Body of pancreas (tissue), 4 donors: ENCODE measurements at regions not wholly inside any gene's neighbourhood (a gene's known extent, or its start where the extent isn't known, plus 50 kb on each side); places are given as distances from the start of the nearest gene placed in this dataset.

Experiments
- POLR2A ChIP-seq, 3 donors: fragments of 450-650 bp; IDR thresholded peaks; one replicate each; pipeline ENCODE4 v1.6.1; 2016; ENCODE audit warnings: antibody characterized with exemption in 3 of 3, mild to moderate bottlenecking in 2 of 3
- TF ChIP-seq, protein P1 (sequence below), 7 experiments: fragments of 450-650 bp in 4 of 7; fragments of 200-600 bp in 3 of 7; sonication (generic) in 3 of 7; IDR thresholded peaks; one replicate each; pipeline ENCODE4 v1.5.1; 2016 to 2019; ENCODE audit warnings: antibody characterized with exemption in 7 of 7

DNA sequence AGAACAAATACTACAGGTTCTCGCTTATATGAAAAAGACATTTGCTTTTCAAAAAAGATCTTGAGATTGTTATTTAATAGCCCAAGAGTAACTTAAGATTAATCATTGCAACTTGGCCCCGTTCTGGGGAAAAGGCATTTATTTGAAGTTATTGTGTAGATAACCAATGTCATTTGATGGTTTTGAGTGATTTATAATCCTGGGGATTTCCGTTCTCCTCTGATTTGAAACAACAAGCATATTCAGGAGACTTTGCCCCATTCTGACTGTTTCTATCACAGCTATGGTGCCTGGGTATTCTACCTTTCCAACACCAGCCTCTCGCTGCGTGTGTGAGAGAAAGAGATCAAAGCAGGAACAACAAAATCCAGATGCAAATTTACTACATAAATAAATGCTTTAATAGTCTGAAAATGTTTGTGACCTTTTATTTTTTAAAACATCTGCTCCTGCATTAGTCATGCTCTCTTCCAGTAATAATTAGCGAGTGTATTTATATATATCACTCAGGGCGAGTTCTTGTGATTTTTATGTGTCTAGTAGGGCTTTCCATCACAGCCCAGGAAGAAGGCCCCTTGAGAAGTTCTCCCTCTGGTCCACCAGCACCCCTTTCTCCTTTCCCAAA lies 197.9 kb upstream of the FOXQ1 start:
- TF ChIP-seq, protein P1, sequence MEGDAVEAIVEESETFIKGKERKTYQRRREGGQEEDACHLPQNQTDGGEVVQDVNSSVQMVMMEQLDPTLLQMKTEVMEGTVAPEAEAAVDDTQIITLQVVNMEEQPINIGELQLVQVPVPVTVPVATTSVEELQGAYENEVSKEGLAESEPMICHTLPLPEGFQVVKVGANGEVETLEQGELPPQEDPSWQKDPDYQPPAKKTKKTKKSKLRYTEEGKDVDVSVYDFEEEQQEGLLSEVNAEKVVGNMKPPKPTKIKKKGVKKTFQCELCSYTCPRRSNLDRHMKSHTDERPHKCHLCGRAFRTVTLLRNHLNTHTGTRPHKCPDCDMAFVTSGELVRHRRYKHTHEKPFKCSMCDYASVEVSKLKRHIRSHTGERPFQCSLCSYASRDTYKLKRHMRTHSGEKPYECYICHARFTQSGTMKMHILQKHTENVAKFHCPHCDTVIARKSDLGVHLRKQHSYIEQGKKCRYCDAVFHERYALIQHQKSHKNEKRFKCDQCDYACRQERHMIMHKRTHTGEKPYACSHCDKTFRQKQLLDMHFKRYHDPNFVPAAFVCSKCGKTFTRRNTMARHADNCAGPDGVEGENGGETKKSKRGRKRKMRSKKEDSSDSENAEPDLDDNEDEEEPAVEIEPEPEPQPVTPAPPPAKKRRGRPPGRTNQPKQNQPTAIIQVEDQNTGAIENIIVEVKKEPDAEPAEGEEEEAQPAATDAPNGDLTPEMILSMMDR (IDR thresholded peaks at IDR 0.05), result no peak
- no peak for TF ChIP-seq POLR2A (IDR thresholded peaks at IDR 0.05)
